Fibroblast of skin of scalp (primary cell): ENCODE measurements at regions not wholly inside any gene's neighbourhood (a gene's known extent, or its start where the extent isn't known, plus 50 kb on each side); places are given as distances from the start of the nearest gene placed in this dataset.
A peak's percentile ranks its signal among the peaks of the same experiment; 100 is the strongest.

Experiments used
- DNase-seq: peaks from one replicate; pipeline ENCODE4 v3.0.0-alpha.2; 2013

DNA sequence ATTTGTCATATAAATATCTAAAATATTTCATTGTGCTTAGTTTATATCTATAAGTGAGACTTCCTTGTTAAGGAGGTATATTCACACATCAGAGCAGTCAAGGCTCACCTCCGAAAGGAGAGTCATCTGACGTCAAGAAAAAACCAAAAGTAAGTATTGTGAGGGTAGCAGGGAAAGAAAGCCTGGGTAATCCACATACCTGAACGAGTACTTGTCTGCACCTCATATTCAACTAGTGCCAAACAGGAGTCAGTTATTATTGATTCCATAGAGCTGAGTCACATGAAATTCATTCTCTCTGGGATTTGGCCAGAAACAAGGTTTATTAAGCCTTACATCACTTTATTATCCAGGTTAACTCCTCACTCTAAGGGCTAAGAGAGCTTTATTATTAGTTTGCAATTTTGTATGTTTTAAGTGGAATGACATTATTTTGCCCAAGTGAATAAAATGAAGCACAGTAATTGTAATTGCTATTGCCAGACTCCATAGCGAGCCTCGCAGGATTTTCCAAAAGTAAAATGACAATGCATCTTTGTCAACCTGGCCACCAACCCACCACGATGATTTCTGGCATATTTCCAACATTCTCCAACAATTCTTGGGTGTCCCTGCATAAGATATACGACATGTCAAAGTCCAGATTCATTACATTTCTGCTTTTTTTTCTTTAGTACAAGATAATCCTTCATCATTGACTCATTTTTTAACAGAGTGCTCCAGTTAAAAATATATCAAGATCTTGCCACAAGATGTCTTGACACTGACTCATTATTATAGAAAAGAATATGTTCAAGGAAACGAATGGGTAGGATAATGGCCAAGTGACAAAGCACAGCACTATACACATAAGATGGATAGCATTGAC is 1210.4 kb upstream of the ACVR2A start:
- peak; percentile 66 for DNase-seq

GRCh38 chr2:146633159-146633558 is 1211.7 kb upstream of the ACVR2A start:
- no peak for DNase-seq

DNA sequence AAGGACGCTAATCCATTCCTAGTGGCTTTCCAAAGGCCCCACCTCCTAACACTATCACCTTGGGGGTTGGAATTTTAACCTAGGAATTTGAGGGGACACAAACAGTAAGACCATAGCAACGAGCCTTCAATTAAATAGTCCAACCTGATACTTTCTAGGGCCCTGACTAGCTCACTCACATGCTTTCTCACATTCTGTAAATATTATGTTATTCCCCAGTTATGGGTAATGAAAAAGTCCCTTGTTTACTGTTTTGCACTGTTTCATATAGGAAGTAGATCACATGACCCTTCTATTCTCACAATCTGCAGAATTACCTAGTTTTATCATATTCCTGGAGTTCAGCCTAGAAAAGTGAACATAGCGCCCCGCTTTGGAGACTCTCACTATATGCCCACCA is 1212.1 kb upstream of the ACVR2A start:
- DNase-seq: no peak

DNA sequence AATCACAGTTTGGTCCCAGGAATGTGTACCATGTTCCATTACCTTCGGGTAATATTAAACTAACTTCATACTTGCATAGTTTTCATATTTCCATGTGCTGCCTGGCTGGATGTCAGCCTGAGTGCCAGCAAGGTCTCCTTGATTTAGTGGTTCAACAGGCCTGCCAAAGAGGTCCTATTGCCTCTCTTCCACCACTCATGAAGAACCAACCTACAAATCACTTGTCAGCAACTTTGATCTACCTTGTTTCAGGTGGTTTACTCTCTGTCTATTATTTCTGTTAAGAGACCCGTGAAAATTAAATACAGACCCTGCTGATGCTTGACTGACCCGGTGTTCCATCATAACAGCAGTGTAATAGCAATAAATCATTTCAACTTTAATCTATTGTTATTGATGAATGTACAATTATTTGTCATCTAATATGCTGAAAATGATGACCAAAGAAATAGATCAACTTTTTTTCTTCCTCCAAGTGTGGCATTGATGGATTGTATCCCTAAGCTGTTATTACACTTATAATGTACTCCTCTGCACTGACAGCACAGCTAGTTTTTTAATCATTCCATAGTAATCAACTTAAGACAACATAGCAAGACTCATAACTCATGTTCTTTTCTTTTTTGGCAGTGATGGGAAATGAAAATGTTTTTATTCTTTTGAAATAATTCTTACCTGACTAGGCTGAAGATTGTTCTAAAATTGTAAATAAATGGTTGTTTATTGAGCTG is 1220.2 kb upstream of the ACVR2A start:
- DNase-seq: peak; percentile 15

- DNase-seq: peak; percentile 65
Observed at GRCh38 chr2:146623771-146624170, 1221.1 kb upstream of the ACVR2A start.

DNA sequence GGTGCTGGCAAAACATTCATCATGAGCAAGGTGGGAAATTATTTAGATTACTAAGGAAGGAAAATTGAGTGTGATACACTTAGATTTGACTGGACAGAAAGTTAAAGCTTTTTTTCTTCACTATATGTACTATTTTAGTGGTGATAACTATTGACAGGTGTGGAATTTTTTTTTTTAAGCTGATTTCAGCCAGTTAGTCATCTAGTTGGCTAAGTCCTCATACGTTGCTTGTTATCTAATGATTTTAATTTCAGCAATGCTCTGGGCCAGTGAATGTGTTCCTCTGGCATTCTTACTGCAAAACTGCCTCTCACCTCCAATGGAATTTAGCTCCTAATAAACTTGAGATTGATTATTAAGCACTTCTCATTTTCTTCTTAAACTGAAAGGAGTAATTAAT is 1223.2 kb upstream of the ACVR2A start:
- no peak for DNase-seq

DNA sequence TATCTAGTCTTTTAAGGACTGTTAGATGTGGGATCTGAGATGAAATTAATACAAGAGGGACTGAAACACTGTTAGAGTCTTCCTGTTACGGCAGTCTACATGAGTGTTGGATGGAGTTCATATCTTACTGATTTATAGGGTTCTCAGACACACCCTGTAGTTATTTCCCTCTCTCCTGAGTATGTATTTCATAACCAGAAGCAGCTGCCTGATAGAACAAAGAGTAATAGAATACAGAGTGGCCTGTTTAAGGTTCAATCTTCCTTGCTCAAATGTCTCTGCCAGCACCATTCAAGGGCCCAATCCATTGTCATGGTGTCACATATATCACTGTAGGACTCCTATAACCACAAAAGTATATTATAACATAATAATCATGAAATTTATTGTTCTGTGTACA is 1229.1 kb upstream of the ACVR2A start:
- DNase-seq: no peak

DNA sequence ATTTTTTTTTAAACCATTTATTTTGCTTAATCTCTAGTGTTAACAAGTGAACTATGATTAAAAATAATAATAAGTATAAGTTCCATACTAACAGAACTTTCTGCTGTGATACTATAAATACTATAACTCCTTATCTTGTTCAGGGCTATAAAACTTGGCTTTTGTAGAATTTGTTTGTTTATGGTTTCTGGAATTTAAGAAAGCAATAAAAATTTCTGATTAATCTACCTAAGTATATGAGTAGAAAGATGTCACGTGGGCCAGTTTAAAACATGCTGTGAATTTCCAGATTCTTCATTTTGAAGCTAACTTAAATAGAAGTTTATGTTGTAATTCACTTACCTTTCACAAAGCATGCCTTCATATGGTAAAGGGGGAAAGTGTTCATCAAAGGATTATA is 1236.3 kb upstream of the ACVR2A start:
- no peak for DNase-seq

- no peak for DNase-seq
Observed at GRCh38 chr2:146604521-146604920, 1240.3 kb upstream of the ACVR2A start.

DNA sequence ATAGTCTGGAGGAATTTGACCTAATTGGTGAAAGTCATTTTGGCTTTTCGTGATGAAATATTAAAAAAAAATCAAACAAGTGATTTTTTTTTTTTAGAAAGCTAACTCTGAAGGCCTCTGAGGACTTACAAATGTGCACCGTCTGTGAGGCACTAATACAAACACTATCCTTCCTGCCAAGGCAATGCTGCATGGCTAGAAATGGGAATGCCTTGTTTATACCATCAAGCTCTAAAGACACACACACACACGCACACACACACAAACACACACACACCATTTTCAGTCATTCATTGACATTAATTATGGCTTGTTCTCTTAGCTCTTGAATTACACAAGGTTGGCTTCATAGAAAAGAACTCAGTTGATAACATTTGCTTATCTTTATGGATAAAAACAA is 1242.0 kb upstream of the ACVR2A start:
- DNase-seq: peak; percentile 12

DNA sequence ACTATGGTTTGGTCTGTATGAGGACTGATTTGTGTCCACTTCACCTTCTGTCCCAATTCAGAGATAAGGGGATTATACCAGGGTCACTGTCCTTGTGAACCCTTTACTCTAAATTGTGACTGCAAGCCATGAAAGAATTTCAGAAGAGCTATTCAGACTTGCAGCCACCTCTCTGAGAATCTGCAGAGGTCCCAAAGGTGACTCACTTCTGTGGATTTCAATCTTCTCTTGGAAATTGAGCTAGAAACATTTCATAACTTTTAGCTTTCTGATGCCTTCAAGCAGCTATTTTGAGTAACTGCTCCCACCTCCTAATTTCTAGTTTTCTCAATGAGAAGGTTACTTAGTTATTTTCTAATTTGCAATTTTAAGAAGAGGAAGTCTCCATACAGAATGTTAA is 1242.4 kb upstream of the ACVR2A start:
- peak; percentile 59 for DNase-seq

DNA sequence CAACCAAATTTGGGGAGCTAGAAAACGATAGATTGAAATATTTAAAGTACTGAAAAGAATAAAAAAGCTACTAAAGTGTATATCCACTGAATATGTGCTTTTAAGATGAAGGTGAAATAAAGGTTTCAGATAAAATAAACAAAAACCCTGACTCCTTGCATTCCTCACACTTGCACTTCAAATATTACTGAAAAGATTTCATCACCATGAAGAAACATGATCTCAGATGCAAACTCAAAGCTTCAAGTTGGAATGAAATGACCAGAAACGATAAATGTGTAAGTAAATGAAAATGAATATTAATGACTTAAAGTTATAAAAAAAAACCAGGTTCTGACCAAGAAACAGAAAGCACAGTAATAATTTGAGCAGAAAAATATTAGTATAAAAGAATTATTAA is 1246.0 kb upstream of the ACVR2A start:
- no peak for DNase-seq

- DNase-seq: no peak
Observed at GRCh38 chr2:146597291-146597690, 1247.5 kb upstream of the ACVR2A start.

- no peak for DNase-seq
Observed at GRCh38 chr2:146591908-146592307, 1252.9 kb upstream of the ACVR2A start.

GRCh38 chr2:146587291-146587713 is 1257.5 kb upstream of the ACVR2A start:
- no peak for DNase-seq

DNA sequence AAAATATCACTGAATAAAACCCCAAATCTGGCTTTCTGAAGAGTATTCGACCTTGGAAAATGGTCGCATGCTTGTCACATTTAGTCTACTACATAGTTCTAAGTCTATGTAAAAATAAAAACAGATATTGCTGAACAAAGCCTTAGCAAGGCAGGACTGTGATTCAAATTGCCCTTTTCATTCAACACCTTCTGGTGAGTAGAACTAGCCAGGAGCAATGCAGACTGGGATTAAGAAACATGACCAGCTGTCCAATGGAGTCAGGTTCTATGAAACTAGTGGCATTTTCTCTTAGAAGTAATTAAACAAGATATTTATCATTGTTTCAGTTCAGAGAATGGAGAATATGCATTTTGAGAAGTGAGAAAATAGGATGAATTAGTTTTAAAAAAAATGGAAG is 1260.5 kb upstream of the ACVR2A start:
- DNase-seq: no peak

GRCh38 chr2:146579147-146579930 is 1265.5 kb upstream of the ACVR2A start:
- DNase-seq: peak; percentile 83

DNA sequence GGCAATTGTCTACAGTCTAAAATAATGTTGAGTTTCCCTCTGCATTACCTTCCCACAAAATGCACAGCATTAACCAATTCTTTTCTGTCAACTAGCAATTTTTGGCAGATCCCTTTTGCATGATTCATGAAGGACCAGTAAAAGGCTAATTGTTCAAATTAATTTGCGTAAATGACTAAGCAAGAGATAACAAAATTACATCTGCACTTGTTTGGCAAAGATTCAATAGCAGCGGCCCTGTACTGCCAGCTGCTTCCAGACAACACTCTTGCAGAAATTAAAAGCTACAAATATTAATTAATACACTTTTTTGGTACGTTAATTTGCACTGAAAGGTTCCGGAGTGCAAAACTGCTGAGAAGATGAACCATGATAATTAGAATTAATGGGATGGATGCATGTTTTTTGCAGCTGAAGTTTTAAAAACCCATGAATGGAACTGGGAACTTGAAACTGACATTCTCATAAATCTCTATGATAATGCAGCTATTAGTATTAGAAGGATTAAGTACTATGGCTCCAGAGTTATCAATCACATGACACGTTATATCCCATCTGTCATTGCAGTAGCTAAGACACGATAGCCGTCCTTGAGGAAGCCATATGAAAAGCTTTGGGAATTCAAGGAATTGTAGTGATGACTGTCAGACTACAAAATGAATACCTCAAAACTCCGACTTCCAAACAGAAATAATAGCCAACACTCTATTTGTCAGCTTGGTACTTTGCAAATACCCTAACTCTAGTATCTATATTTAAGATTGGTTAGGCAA is 1268.3 kb upstream of the ACVR2A start:
- no peak for DNase-seq

GRCh38 chr2:146572598-146572997 is 1272.2 kb upstream of the ACVR2A start:
- DNase-seq: peak; percentile 60

DNA sequence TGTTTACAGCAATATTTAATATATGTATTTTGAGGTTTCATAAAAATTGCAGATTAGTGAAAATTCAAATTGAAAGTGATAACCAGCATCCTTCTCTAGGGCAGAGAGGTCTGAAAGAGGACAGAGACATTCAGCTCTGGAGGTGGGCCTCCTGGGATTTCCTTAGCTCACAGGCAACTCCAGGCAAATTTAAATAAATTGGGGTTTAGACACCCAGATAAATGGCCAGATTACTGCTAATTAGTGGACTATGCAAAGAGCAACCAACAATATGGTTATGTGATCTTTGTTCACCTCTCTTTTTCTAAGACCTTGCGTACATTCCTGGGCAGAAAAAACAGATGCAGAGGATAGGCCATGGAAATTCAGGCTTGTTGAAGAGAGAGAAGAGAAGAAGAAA is 1282.8 kb upstream of the ACVR2A start:
- no peak for DNase-seq

- DNase-seq: no peak
Observed at GRCh38 chr2:146547236-146547635, 1297.6 kb upstream of the ACVR2A start.

DNA sequence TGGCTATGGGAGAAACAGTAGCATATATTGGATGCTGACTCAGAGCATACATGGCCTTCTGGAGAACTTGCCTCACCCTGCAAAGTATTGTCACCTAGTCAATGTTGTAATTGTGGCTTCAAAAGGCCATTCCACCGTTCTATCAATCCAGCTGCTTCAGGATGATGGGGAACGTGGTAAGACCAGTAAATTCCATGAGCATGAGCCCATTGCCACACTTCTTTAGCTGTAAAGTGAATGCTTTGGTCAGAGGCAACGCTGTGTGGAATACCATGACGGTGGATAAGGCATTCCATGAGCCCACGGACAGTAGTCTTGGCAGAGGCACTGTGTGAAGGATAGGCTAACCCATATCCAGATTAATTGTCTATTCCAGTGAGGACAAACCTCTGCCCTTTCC is 1300.1 kb upstream of the ACVR2A start:
- no peak for DNase-seq
